Gastroesophageal sphincter (tissue), 3 donors: ENCODE measurements at regions not wholly inside any gene's neighbourhood (a gene's known extent, or its start where the extent isn't known, plus 50 kb on each side); places are given as distances from the start of the nearest gene placed in this dataset.

Source experiments
- CTCF ChIP-seq, 4 experiments: fragments of 200-600 bp in 2 of 4; fragments of 450-650 bp in 2 of 4; sonication (generic) in 1 of 4; IDR thresholded peaks; one replicate each; pipeline ENCODE4 v1.5.1; 2017 to 2019; ENCODE audit warnings: antibody characterized with exemption in 4 of 4, mild to moderate bottlenecking in 2 of 4, moderate library complexity in 2 of 4
- EP300 ChIP-seq: sonication (generic); formaldehyde crosslinking; IDR thresholded peaks from one replicate; pipeline ENCODE4 v1.6.1; 2017; ENCODE audit warnings: antibody characterized with exemption, mild to moderate bottlenecking
- POLR2A ChIP-seq, 2 donors: fragments of 450-650 bp; IDR thresholded peaks; one replicate each; pipeline ENCODE4 v1.6.1; 2017; ENCODE audit warnings: antibody characterized with exemption in 2 of 2, mild to moderate bottlenecking in 2 of 2, moderate library complexity in 1 of 2
- POLR2AphosphoS5 ChIP-seq: sonication (generic); formaldehyde crosslinking; IDR thresholded peaks from one replicate; pipeline ENCODE4 v1.6.1; 2017; ENCODE audit warnings: antibody characterized with exemption

GRCh38 chr3:177523872-177524438, 326.7 kb upstream of the TBL1XR1 start:
- TF ChIP-seq CTCF (IDR thresholded peaks at IDR 0.05) (no peak), EP300 (no peak), POLR2A (IDR thresholded peaks at IDR 0.05) (no peak), POLR2AphosphoS5 (no peak)
